ENCODE measurements at regions not wholly inside any gene's neighbourhood (a gene's known extent, or its start where the extent isn't known, plus 50 kb on each side); places are given as distances from the start of the nearest gene placed in this dataset.

DNA sequence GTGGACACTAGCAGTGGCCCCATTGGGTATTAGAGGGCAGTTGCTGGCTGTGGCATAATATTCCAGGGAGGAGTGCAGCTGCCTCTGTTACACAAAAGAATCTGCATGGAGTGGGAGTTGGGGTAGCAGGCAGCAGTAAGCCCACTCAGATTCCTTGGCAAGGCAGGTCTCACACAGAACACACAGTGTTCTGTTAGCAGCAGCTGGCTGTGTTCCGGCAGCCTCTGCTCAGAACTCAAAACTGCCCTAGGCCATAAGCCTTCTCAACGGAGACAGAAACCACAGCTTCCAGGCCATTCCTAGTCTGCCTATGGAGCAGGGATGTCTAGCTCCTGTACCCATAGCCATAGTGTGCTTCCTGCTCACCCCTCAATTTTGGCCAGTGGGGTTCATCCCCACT lies 1085.4 kb downstream of the SLC6A15 start:
- DNase-seq (ENCODE audit: low read depth in 2 of 2) = no peak

DNA sequence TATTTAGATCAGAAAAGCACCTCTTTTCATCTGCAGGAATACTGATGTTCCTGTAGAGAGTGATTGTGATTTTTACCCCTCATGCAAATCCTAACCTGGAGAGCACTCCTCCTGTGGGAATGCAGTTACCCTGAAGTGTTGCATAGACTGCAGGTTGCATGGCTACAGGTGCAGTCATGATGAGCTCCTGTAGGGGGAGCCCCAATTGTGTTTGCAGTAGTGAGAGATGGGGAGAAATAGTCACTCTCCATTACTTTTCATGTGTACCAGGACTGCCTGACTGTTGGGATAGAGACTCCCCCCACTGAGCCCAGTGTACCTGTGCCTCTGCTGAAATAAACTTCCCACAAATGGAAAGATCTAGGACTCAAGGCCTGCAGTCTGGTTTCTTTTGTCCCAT lies 1086.5 kb downstream of the SLC6A15 start:
- no peak for DNase-seq (ENCODE audit: low read depth in 2 of 2)

DNA sequence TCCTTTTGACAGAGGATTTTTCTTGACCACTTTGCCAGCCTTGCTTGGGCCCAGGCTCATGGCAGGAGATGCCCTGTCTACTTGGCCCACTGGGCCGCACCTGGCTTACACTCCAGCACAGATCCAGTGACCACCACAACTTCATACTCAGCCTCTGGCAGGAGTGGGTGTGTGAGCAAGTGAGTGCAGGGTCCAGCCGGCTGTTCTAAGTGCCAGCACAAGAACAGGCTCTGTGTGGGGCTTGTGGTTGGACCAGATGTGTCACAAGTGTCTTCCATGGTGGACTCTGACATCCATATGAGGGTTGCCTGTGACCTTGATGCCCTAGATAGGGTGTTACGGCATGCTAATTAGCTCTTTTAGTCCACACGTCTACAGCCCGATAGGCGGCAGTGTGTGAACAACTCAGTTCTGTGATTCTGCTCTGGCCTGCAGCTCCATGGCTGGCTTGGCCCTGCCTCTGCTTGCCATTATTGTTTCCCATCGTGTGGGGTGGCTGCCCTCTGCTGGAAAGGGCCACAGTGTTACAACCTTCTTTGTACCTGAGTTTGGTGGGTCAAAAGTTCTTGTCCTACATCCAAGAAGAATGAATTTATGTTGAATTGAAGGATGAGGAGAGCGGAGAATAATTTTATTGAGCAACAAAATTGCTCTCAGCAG lies 1089.1 kb downstream of the SLC6A15 start:
- peak in 1 of 2 donors; percentile 1 for DNase-seq (ENCODE audit: low read depth in 2 of 2)

DNA sequence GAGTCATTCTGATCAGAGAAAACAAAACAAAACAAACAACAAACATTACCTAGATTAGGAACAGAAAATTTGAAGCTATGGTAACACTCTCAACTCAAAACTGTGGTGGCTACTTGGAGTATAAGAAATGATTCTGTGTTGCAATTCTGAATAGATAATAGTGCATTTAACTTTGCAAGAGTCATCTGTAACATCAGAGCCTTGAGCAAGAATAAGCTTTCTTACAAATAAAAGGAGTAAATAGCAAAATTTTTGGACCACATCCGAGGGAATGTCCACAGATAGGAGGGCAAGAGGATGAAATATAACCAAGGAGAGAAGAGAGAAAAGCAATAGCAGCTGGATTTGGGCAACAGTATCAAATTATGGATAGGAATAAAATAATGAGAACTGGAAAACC lies 1090.6 kb downstream of the SLC6A15 start:
- DNase-seq (ENCODE audit: low read depth in 2 of 2) = no peak

DNA sequence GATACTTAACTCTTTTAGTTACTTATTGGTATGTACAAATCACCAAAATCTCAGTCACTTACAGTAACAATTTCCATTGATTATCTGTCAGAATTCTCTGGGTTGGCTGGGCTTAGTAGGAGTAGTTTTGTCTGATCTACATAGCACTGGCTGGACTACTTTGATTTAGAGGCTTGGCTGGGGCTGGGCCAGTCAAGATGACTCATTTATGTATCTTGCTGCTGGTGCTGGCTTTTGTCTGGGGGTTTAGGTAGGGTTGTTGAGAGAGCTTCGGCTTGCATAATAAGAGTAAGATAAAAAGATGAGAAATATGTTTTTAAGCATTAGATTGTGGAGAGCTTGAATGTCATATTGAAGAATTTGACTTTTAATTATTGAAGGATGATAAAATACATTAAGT lies 1093.7 kb downstream of the SLC6A15 start:
- DNase-seq (ENCODE audit: low read depth in 2 of 2) = no peak

DNA sequence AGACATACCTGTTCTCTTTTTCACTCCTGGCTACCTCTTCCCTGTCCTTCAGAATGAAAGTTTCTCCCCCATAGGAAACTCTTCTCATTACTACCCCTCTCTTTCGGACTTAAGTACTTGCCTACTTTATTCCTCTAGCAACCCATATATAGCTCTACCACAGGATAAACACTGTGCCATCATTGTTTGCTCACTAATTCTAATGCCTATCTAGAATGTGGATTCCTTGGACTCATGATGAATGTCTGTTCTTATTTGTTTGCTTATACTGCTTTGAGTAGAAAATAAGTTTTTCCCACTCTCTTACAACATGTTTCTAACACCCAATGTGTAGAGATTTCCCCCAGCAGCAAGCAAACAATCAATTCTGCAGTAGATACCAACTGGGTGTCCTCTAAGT lies 1094.9 kb downstream of the SLC6A15 start:
- DNase-seq (ENCODE audit: low read depth in 2 of 2) = no peak

DNA sequence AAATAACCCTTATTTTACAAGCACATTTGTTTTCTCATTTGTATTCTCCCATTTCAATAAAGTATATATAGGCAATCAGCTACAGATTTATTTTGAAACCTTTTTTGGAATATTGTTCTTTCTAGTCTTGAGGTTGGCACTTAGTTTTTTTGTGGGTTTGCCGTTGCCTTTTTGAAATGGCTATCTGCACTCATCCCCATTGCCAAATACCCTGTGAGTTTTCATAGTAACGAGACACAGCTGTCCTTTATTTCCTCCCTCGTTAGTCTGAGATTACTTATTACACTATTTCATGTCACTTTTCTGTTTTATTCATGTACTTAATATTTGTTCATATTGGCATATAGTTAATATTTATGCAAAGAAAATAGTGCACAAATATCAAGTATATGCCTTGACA lies 1104.0 kb downstream of the SLC6A15 start:
- DNase-seq (ENCODE audit: low read depth in 2 of 2) = no peak

DNA sequence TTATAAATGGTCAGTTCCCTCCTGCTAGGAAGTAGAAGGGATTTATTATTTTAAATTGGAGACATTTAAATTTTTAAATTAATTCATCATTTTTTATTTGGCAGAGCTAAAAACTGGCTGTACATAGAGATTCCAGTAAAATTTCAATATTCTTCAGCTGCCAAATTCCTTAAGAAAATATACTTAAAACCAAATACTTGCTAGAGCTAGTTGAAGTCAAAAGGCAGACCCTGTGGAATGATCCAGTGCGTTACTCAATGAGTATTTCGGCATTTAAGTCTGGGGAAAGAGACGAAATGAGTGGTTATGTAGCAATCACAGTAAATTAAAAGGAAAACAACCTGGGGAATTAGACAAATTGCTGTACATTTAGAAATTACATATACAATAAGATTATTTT lies 1104.7 kb downstream of the SLC6A15 start:
- DNase-seq (ENCODE audit: low read depth in 2 of 2) = no peak

DNA sequence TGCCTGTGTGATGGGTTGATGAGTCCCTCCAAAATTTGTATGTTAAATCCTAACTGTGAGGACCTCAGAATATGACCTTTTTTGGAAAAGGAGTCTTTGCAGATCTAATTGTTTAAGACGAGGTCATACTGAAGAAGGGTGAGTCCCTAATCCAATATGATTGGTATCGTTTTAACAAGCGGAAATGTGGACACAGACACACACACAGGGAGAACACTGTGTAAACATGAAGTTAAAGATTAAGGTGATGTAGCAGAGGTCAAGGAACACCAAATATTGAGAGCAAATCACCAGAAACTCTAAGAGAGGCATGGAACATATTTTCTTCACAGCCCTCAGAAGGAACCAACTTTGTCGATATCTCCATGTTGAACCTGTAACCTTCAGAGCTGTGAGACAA lies 1106.7 kb downstream of the SLC6A15 start:
- DNase-seq (ENCODE audit: low read depth in 2 of 2) = no peak

DNA sequence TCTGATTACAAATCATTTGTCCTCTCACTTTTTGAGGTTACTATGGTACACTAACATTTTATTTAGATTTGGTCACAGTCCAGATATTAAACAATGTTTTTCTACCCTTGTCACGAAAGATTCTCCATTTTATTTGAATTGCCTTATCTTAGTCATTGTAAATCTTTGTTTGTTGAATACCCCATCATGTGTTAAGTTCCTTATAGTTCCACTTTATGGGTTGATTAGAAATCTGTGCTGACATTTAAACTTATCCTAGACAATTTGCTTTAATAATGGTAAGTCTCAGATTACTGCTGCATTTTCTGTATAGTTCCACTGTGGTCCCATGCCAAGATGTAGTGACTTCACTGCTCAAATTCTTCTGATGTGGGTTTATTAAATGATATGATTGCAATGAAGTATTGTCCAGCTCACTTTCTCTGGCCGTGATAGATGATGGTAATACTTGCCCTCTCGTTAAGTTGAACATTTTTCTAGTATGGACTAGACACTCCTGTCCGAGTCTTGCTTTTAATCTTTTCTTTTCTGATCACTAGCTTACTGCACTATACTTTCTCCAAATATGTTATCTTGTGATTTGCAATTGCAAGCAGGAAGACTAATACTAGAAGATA lies 1107.3 kb downstream of the SLC6A15 start:
- DNase-seq (ENCODE audit: low read depth in 2 of 2) = no peak

DNA sequence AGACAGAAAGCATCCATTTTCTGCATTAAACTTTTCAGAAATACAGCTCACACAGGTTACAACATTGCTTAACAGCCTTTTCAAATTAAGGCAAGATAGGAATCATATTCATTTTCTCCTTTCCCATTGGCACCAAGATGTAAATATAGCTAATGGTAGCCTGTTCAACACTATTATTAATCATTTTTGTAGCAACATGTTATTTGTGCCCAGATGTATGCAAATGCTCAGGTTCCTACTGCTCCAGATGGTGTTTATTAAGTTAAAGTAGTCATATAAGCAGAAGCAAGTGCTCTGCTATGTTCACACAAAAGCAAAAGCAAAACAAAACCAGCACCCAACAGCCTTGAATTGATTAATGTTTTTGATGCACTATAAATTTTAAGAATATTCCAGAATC lies 1110.6 kb downstream of the SLC6A15 start:
- DNase-seq (ENCODE audit: low read depth in 2 of 2) = no peak

DNA sequence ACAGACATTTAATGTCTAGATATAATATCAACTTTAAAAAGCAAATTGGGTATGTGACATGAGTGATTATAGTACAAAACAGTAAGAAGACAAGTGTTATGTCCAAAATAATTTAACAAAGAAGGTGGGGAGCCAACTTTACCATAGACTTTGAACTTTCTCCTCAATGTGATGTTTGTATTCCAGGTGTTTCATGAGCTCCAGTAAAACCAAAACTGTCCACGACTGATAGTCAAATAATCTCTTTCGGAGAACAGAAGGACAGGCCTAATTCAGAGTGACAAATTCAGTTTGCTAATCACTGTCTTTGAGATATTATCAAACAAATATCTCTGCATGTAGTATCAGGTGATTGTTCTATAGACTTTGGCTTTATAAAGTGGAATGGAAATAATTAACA lies 1112.6 kb downstream of the SLC6A15 start:
- no peak for DNase-seq (ENCODE audit: low read depth in 2 of 2)

DNA sequence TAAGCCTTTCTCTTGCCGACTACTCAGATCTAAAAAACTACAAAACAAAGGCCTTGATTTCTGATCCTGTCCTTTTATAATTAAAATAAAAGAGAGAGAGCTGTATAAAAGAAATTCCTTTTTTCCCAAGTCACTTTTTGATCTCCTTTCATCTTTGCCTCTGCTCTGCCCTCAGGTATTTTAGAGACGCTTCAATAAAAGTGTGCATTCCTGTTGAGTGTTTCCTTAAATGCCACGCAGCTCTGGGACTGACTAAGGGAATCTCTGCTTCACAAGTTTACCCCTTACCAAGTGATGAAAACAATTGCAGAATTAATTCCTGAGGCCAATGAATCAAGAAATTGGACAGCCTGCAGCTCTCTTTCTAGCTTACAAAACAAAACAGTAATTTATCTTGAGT lies 1109.8 kb downstream of the TMTC2 start:
- no peak for DNase-seq (ENCODE audit: low read depth in 2 of 2)

DNA sequence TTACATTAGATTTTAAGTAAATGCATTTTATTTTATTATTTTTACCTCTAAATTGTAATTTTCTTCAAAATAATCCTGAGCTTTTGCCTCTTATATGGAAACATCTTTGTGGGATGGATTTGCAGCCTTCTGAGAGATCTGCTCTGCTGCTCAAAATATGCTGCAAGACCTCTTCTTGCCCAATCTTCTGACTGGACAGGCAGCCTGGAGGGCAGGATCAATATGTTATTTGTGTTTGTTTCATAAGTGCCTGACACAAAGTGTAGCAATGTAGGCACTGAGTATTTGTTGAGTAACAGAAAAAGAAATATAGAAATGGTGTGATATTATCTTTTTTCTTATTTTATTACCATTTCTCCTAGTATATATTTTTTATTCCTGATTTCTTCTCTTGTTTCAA lies 1106.9 kb downstream of the TMTC2 start:
- no peak for DNase-seq (ENCODE audit: low read depth in 2 of 2)

DNA sequence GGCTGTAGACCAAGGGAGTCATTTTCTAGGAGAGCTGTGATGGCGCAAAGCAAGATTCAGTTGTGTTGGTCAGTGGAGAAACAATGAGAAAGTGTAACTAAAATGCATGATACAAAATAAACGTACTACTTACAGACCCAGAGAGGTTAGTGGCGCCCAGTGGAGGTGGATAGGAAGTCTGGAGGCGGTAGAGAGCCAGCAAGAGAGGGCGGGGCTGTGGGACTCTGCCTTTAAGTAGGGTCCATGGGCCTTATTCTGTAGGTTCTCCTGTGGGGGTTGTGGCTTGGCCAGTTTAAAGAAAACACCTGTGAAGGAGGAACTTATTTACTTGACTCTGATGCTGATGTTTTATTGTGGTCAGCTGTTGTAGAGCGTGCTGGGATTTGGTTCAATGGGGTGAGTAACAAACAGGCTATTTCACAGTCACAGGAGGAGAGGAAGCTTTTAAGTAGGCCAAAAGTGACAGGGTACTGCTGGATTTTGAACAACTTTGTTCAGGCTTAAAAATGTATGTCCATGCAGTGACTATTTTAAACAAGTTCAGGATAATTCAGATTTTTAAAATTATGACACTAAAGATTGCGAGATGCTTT lies 1097.7 kb downstream of the TMTC2 start:
- DNase-seq (ENCODE audit: low read depth in 2 of 2) = no peak

DNA sequence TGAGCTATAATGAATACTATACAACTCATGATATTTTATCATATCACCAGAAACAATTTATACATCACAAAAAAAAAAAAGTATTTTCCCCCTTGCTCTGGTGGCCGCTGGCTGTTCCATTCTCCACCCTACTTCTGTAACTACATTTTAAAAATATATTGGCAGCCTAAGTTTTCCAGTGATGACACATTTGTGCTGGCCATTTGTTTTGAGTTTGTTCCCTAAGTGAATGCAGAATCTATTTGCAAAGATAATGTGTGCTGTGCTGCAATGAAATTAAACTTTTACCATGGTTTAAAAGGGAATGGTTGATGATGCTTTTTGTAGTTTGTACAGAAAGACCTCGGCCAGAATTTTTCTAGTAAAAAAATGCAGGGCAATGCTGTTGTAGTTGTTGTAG lies 1092.8 kb downstream of the TMTC2 start:
- DNase-seq (ENCODE audit: low read depth in 2 of 2) = no peak

DNA sequence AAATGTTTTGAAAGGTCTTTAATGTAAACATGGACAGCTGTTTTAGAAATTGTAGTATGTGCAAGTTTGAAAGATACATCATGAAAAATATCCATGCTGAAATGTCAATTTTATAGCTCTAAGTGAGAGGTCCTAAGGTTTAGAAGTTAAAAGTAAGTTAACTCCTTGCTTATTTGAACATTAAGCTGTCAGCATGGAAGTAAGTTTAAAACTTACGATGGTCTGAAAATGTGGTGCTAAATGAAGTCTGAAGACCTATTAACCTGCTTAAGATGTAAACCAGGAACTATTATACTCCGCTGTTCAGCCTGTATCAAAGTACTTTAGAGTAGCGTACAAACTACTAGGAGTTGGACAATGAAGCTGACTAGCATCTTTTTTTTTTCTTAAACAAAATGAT lies 1082.4 kb downstream of the TMTC2 start:
- DNase-seq (ENCODE audit: low read depth in 2 of 2) = no peak

DNA sequence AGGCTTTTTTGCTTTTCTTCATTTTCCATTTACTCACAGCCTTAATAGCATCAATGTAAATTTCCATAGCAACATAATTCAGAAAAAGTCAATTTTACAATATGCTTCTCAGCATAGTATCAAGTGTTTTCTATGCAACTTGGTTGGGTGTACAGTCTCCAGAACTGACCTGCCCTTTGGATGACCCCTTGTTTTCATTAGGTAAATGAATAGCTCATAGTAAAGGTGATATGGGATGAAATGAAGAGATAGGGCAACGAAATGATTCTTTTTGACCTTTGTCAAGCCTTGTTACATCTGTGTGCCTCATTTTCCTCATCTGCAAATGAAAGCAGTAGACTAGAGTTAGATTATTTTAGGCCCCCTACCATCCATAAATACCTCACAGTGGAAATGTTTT lies 1081.0 kb downstream of the TMTC2 start:
- no peak for DNase-seq (ENCODE audit: low read depth in 2 of 2)

DNA sequence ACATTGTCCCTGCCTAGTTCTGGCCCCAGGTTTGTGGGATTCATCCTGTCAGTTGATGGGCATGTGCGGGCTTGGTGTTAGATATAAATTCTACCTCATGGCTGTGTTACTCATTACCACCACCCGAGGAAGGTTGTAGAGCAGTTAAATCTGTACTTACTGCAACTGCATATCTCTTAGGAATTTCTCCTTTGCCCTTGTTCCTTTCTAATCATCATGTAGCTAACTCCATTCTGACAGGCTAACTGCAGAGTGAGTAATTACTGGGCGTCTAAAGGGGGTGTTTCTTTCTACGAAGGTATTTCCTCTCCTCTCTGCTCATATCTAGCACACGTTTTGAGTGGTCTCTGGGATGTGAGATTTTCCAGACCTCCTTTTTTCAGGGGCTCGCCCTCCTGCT lies 1076.7 kb downstream of the TMTC2 start:
- DNase-seq (ENCODE audit: low read depth in 2 of 2) = no peak

DNA sequence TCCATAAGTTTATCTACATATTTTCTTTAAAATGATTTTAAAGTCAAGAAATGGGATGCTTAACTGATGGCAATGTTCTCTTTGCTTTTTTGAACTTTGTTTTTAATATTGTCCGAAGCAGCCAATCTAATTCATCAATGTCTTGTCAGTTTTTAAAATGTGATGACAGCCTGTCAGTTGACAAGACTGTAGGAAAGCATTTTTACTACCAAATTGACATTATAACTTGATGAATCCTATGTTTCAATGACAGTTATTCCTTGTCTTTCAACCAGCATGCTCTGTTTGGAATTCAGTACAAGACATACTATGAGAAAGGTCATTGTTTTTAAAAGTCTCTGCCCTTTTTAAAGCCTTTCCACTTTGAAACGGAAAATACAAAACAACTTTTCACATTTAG lies 1073.2 kb downstream of the TMTC2 start:
- no peak for DNase-seq (ENCODE audit: low read depth in 2 of 2)

DNA sequence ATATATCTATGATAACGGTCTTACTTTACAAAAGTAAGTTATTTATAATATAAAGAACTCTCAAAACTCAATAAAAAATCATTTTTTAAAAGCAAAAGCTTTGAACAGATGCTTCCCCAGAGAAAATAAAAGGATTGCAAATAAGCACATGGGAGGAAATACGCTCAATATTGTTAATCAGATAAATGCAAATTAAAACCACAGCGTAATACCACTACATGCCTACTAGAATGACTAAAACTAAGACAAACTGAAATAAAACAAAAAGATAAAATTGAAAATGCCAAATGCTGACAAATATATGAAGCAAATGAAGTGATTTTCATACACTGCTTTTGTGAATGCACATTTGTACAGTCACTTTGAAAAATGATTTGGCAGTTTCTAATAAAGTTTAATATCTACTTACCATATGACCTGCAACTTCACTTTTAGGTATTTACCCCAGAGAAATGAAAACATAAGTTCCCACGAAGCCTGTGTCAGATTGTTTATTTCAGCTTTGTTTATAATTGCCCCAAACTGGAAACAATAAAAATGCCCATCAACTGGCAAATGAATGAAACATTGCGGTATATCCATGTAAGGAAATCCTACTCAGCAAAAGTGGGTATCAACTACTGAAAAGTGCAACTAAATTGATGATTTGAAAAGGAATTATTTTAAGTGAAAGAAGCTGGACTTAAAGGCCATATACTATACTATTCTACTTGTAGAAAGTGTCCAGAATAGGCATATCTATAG lies 1072.4 kb downstream of the TMTC2 start:
- DNase-seq (ENCODE audit: low read depth in 2 of 2) = no peak

DNA sequence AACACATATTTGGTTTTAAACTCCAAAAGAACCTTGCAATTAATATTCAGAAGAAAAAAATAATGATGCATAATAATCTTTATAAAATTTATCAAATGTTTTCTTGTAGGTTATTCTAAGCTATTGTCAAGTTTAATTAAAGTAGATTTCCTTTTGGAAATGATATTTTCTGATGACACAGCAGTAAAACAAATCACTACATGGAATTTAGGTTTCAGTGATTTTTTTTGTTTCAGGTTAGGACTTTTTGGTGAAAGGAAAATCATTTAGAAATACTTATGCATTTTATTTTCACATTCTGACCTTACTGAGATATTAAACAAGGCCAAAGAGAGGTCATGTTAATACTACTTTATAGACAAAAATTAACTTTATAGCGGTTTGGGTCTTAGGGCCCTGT lies 1067.2 kb downstream of the TMTC2 start:
- DNase-seq (ENCODE audit: low read depth in 2 of 2) = no peak

DNA sequence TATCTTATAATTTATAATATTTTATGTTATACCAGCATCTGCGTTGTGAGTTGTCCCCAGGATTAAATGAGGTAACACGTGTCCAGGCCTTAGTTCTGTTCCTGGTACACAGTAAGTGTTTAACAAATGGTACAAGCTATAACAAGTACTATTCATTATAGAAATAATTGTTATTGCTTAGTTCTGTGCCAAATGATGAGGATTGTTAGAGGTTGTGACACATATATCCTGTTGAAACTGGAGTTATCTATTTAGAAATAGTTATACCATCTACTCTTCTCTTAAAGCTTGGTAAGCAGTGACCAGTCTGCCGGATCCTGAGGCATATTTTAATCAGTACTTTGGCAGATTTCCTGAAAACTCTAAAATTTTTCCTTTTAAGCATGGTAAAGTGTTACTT lies 1066.5 kb downstream of the TMTC2 start:
- no peak for DNase-seq (ENCODE audit: low read depth in 2 of 2)

Measured in stimulated activated CD8-positive, alpha-beta memory T cell treated with anti-CD3 and anti-CD28 coated beads, Interleukin-2, amount 100 ng/mL, for 1 hour (primary cell).